Neural cell (in vitro differentiated cells): ENCODE measurements at regions not wholly inside any gene's neighbourhood (a gene's known extent, or its start where the extent isn't known, plus 50 kb on each side); places are given as distances from the start of the nearest gene placed in this dataset.

Experiments used
- H2AFZ ChIP-seq: fragments of 200-600, 300-800 bp; sonication (generic), shearing (Covaris generic); 2 replicates; pipeline ENCODE4 v1.6.0; 2014; ENCODE audit warnings: low read depth, mild to moderate bottlenecking, antibody characterized with exemption, low read length, moderate library complexity
- H3F3A ChIP-seq: fragments of 200-600 bp; shearing (Covaris generic); 2 replicates; pipeline ENCODE4 v1.6.1; 2016; ENCODE audit warnings: mild to moderate bottlenecking, moderate library complexity, mixed read lengths, antibody characterized with exemption, low read length; ENCODE audit not compliant: insufficient read depth, poor library complexity, severe bottlenecking
- H3K27ac ChIP-seq: fragments of 200-600, 300-800 bp; sonication (generic), shearing (Covaris generic); 2 replicates; pipeline ENCODE4 v1.5.1; 2014; ENCODE audit warnings: mild to moderate bottlenecking, low read length, moderate library complexity
- H3K27me3 ChIP-seq: fragments of 300-800, 200-600 bp; sonication (generic), shearing (Covaris generic); 2 replicates; pipeline ENCODE4 v1.6.0; 2014; ENCODE audit warnings: mild to moderate bottlenecking, low read depth, low read length, moderate library complexity; ENCODE audit not compliant: insufficient read depth
- H3K36me3 ChIP-seq: fragments of 300-800, 200-600 bp; sonication (generic), shearing (Covaris generic); 2 replicates; pipeline ENCODE4 v1.5.1; 2014; ENCODE audit warnings: mild to moderate bottlenecking, antibody characterized with exemption, low read length, moderate library complexity; ENCODE audit not compliant: insufficient read depth
- H3K4me2 ChIP-seq: fragments of 300-800, 200-600 bp; sonication (generic), shearing (Covaris generic); 2 replicates; pipeline ENCODE4 v1.6.0; 2014; ENCODE audit warnings: mild to moderate bottlenecking, low read length
- H3K4me3 ChIP-seq: fragments of 300-800, 200-600 bp; sonication (generic), shearing (Covaris generic); 2 replicates; pipeline ENCODE4 v1.5.1; 2014; ENCODE audit warnings: mild to moderate bottlenecking, low read length, moderate library complexity
- H3K79me2 ChIP-seq: fragments of 200-600 bp; shearing (Covaris generic); replicated peaks from 2 replicates; pipeline ENCODE4 v1.6.0; 2014; ENCODE audit warnings: mild to moderate bottlenecking, low read length, moderate library complexity; ENCODE audit not compliant: insufficient read depth
- H3K9ac ChIP-seq: fragments of 300-800, 200-600 bp; sonication (generic), shearing (Covaris generic); 2 replicates; pipeline ENCODE4 v1.6.1; 2016; ENCODE audit warnings: mild to moderate bottlenecking, low read length, mixed read lengths
- H3K9me2 ChIP-seq: fragments of 200-600 bp; shearing (Covaris generic); 2 replicates; pipeline ENCODE4 v1.6.1; 2016; ENCODE audit warnings: mild to moderate bottlenecking, low read length, mixed read lengths; ENCODE audit not compliant: insufficient read depth
- H3K9me3 ChIP-seq: fragments of 200-600, 300-800 bp; sonication (generic), shearing (Covaris generic); 2 replicates; pipeline ENCODE4 v1.6.1; 2016; ENCODE audit warnings: mild to moderate bottlenecking, mixed run types, low read length, moderate library complexity, mixed read lengths
- H4K20me1 ChIP-seq: fragments of 200-600 bp; shearing (Covaris generic); 2 replicates; pipeline ENCODE4 v1.6.1; 2016; ENCODE audit warnings: mild to moderate bottlenecking, mixed run types; ENCODE audit not compliant: insufficient read depth
- CTCF ChIP-seq: fragments of 450-650 bp; IDR thresholded peaks from 2 replicates; pipeline ENCODE4 v1.5.1; 2014; ENCODE audit warnings: antibody characterized with exemption, mild to moderate bottlenecking, moderate library complexity; ENCODE audit not compliant: poor library complexity, severe bottlenecking
- EP300 ChIP-seq: fragments of 450-650 bp; conservative IDR thresholded peaks from 2 replicates; pipeline ENCODE4 v1.6.1; 2014; ENCODE audit warnings: antibody characterized with exemption, mild to moderate bottlenecking, moderate library complexity; ENCODE audit not compliant: poor library complexity, severe bottlenecking
- EZH2 ChIP-seq: fragments of 200-600, 300-800 bp; shearing (Covaris generic), sonication (generic); IDR thresholded peaks from 2 replicates; pipeline ENCODE4 v1.6.1; 2014; ENCODE audit warnings: antibody characterized with exemption, low read length, borderline replicate concordance, mild to moderate bottlenecking; ENCODE audit not compliant: insufficient read depth, poor library complexity, severe bottlenecking
- MXI1 ChIP-seq: fragments of 450-650 bp; conservative IDR thresholded peaks from 2 replicates; pipeline ENCODE4 v1.6.1; 2014; ENCODE audit warnings: antibody characterized with exemption, mild to moderate bottlenecking; ENCODE audit not compliant: poor library complexity, severe bottlenecking
- POLR2AphosphoS5 ChIP-seq: IDR thresholded peaks from 2 replicates; pipeline ENCODE4 v1.6.1; 2012
- RAD21 ChIP-seq: fragments of 450-650 bp; conservative IDR thresholded peaks from 2 replicates; pipeline ENCODE4 v1.6.1; 2014; ENCODE audit warnings: antibody characterized with exemption, mild to moderate bottlenecking, moderate library complexity
- REST ChIP-seq: IDR thresholded peaks from 2 replicates; pipeline ENCODE4 v1.6.1; 2012; ENCODE audit warnings: borderline replicate concordance
- SMC3 ChIP-seq: fragments of 450-650 bp; conservative IDR thresholded peaks from 2 replicates; pipeline ENCODE4 v1.6.1; 2014; ENCODE audit warnings: antibody characterized with exemption, mild to moderate bottlenecking, moderate library complexity; ENCODE audit not compliant: poor library complexity
- TAF1 ChIP-seq: IDR thresholded peaks from 2 replicates; pipeline ENCODE4 v1.6.1; 2012; ENCODE audit warnings: low read depth

- H3K4me3 ChIP-seq: no peak overlapping the region
- H3K27me3 ChIP-seq: no peaks in the 10 kb centered on the region
- no peaks in the 10 kb centered on the region for H4K20me1 ChIP-seq
- no peaks in the 10 kb centered on the region for H3K79me2 ChIP-seq
- no peaks in the 10 kb centered on the region for H3K9me3 ChIP-seq
- TF ChIP-seq TAF1: no peak
- TF ChIP-seq SMC3: no peak
- no peak for TF ChIP-seq MXI1
- no peak for TF ChIP-seq EZH2
- no peak for TF ChIP-seq RAD21
- no peak for TF ChIP-seq REST
- no peak for TF ChIP-seq POLR2AphosphoS5
- TF ChIP-seq EP300: no peak
- TF ChIP-seq CTCF: no peak
- H2AFZ ChIP-seq: no peak overlapping the region
- H3K36me3 ChIP-seq: no peaks in the 10 kb centered on the region
- no peak overlapping the region for H3K9ac ChIP-seq
- no peaks in the 10 kb centered on the region for H3K9me2 ChIP-seq
- H3K27ac ChIP-seq: no peak overlapping the region
- no peaks in the 10 kb centered on the region for H3F3A ChIP-seq
- no peak overlapping the region for H3K4me2 ChIP-seq
Measured at GRCh38 chr11:91396236-91397133, 828.1 kb upstream of the FAT3 start.

- Histone ChIP-seq H3K79me2 (no peaks in the 10 kb centered on the region), H4K20me1 (no peaks in the 10 kb centered on the region), H3F3A (no peaks in the 10 kb centered on the region), H3K4me3 (no peak overlapping the region), H3K27me3 (no peaks in the 10 kb centered on the region), H3K9me3 (no peaks in the 10 kb centered on the region), H3K36me3 (no peaks in the 10 kb centered on the region), H3K27ac (no peak overlapping the region), H3K4me2 (no peak overlapping the region), H2AFZ (no peak overlapping the region), H3K9ac (no peak overlapping the region), H3K9me2 (no peaks in the 10 kb centered on the region)
- no peak for TF ChIP-seq SMC3
- TF ChIP-seq POLR2AphosphoS5: no peak
- TF ChIP-seq EP300: no peak
Measured at GRCh38 chr11:91394727-91395414, 829.7 kb upstream of the FAT3 start.
